ENCODE measurements at regions not wholly inside any gene's neighbourhood (a gene's known extent, or its start where the extent isn't known, plus 50 kb on each side); places are given as distances from the start of the nearest gene placed in this dataset.

DNA sequence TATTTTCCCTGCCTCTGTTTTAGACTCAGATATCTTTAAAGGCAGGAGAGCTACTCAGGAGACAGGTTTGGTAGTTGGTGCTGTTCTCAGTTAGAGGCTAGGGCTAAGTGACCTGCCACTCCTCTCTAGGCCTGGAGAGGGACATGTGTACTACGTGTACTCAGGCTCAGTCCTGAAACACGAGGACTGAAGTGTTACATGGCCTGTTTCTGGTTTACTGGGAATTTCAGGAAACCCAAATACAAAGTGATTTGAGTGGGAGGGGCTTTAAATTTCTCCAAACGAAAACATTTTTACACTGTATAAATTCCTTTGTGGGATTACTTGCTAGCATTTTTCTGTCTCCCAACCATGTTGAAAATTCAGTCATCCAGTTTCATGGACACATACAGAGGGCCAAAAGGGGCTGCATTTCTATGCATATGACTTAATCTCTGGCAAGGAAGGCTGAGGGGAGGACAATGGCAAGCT, 343.3 kb downstream of the CYP26B1 start:
- DNase-seq: no peak

GRCh38 chr2:71803398-71803797, 344.3 kb downstream of the CYP26B1 start:
- no peak for DNase-seq

GRCh38 chr2:71802556-71802955, 345.1 kb downstream of the CYP26B1 start:
- DNase-seq: no peak

- DNase-seq: no peak
Observed at GRCh38 chr2:71801969-71802368, 345.7 kb downstream of the CYP26B1 start.

GRCh38 chr2:71801556-71801955, 346.1 kb downstream of the CYP26B1 start:
- no peak for DNase-seq

DNA sequence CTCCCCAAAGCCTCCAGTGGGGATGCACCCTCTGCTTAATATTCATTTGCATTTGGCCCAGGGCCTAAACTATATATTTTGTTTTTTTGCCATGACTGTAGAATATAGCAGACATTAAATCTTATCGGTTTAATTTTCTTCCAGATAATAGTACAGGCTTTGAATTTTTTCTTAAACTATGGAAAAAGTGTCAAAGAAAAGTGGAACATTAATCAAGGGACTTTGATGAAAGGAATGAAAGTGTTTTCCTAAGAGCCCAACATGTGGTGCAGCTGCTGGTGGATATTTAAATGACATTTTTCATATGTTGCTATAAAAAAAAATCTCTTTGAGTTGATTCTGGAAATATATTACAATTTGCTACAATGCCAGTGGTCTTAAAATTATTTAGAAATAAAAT, 346.8 kb downstream of the CYP26B1 start:
- no peak for DNase-seq

GRCh38 chr2:71800106-71800809, 346.9 kb downstream of the DYSF start:
- no peak for DNase-seq

GRCh38 chr2:71799013-71799575, 345.7 kb downstream of the DYSF start:
- no peak for DNase-seq

GRCh38 chr2:71798266-71799012, 345.1 kb downstream of the DYSF start:
- no peak for DNase-seq

DNA sequence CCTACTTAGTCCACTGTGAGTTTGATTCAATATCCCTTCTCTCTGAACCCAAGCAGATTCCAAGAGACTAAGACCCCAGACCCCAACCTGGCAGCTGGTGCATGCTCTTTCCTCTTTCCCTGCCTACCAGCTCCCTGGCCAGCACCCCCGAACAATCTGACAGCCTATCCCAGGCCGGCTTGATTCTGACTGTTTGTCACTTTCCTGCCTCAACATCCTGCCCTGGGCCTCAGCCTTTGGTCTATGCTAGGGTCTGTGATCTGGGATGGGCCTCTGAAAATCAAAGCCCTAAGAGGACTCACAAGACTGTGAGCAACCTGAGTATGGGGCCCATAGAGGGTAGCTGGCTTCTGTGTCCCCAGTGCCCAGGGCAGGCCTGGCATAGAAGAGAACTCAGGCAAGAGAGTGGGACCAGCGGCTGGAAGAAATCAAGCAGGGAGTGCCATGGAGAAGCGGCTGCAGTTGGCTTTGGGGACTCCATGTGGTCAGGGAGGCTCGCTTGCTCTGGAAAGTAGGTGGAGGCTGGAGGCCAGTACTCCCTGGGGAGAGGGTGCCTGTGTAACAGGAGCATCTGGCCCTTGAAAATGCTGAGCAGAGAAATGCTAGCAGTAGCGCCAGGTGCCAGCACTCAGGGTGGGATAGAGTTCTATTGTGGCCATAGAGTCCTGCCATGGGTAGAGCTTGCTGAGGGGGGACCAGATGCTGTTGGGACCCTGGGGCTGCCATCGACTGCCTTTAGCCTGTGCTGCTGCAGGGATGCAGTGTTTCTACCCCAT, 343.9 kb downstream of the DYSF start:
- no peak for DNase-seq

- no peak for DNase-seq
Observed at GRCh38 chr2:71796174-71796593, 342.8 kb downstream of the DYSF start.

GRCh38 chr2:71795486-71795885, 342.1 kb downstream of the DYSF start:
- DNase-seq: no peak

- DNase-seq: no peak
Observed at GRCh38 chr2:71794611-71795010, 341.2 kb downstream of the DYSF start.

DNA sequence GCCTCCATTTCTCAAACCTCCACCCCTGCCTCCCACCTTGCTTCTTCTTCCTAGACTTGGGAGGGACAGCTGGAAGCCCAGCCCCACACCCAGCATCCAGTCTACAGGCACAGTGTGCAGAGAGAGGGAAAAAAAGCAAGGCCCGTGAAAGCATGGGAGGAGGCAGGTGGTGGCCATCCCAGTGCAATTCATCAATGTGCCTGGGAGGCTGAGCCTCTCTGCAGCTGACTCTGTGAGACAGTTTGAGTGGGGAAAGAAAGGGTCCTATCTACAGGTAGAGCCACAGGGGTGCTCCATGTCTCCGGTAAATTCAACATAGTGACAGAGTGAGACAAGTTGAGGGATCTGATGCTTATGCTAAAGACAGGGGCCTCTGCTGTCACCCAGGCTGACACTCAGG, 340.6 kb downstream of the DYSF start:
- no peak for DNase-seq

GRCh38 chr2:71792926-71793761, 339.8 kb downstream of the DYSF start:
- no peak for DNase-seq

GRCh38 chr2:71791501-71792135, 338.3 kb downstream of the DYSF start:
- DNase-seq: no peak

DNA sequence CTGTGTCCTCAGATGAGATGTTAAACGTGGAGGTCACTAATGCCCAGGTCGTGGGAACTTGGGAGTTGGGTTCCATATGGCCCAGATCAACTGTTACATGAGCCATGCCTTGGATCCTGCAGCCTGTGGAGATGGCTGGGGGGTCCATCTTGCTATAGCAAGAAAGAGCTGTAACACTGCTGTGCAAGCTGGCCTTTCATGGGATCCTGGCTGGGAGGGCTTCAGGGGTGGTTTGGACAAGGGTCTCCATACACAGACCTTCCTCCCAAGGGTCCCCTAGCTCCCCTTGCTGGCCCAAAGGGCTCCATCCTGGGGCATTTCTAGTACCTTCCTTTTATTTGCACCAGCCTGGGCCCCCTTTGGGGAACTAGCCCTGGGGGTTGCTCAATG, 337.7 kb downstream of the DYSF start:
- no peak for DNase-seq

DNA sequence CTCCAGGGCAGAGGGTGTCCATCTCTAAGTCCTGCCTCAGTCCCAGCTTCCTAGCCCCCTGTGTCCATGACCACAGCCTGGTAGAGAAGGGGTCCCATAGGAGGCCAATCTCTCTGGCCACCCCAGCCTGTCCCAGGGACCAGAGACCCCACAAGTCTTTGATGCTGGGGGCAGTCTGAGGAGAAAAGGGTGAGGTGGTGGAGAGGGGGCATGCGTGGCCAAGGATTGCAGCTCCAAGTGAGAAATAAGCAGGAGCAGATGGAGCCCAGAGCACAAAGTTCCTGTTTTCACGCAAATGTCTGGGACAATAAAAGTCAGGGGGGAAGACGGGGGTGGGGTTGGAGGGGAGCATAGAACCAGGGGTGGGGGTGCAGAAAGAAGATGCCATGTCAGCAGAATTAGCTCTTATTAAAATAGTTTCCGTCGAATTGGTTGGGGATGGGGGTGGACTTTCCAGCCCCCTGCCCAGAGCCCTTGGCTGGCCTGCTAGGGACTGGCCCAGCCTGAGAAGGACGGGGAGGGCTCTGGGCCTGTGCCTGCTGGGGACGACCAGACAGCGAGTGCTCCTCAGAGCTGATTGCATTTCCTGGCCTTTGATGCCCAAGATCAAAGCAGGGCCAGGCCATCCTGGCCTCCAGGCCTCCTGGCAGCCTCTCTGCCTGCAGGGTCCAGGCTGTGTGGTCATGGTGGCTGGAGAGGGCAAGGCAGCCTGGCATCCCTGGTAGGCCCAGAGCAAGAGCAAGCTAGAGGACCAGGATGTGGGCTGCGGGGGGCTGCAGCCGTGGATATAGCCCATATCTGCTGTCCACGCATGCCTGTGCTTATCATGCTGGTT, 337.1 kb downstream of the DYSF start:
- no peak for DNase-seq

DNA sequence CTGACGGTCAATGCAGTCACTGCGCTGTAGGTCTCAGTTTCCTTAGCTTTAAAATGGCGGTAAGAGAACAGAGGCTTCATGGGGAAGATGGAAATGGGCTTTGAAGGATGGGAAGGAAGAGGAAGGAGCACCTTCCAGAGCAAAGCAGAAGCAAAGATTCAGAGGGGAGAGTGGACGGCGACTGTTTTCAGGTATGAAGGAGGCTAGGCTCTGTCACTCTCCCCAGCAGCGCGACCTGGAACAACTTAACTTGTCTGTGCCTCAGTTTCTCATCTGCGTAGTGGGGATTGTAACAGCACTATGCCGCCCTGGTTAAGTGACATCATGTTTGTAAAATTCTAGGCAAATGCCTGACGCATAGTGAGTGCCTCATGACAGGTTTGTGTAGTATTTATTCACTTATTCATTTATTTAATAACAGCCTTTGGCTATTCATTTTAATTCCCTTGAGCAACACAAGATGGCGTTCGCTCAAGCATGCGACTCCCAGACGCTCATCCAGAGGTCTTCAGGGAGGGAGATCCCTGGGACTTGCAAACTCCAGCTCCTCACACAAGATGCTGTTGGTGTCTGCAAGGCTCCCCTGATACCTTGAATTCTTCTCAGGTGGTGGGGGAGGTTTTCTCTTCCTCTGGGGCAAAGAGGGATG, 336.3 kb downstream of the DYSF start:
- DNase-seq: no peak

- DNase-seq: no peak
Observed at GRCh38 chr2:71788601-71789240, 335.4 kb downstream of the DYSF start.
